ENCODE measurements at regions not wholly inside any gene's neighbourhood (a gene's known extent, or its start where the extent isn't known, plus 50 kb on each side); places are given as distances from the start of the nearest gene placed in this dataset.

GRCh38 chr2:198645816-198646215 is 811.9 kb downstream of the SATB2 start:
- no peak for TF ChIP-seq CTCF (IDR thresholded peaks at IDR 0.05)
- no peak for TF ChIP-seq ZFX (IDR thresholded peaks at IDR 0.05; ENCODE audit: borderline replicate concordance)

All from 22Rv1 (cell line).